ENCODE measurements at regions not wholly inside any gene's neighbourhood (a gene's known extent, or its start where the extent isn't known, plus 50 kb on each side); places are given as distances from the start of the nearest gene placed in this dataset.
A peak's percentile ranks its signal among the peaks of the same experiment; 100 is the strongest.

DNA sequence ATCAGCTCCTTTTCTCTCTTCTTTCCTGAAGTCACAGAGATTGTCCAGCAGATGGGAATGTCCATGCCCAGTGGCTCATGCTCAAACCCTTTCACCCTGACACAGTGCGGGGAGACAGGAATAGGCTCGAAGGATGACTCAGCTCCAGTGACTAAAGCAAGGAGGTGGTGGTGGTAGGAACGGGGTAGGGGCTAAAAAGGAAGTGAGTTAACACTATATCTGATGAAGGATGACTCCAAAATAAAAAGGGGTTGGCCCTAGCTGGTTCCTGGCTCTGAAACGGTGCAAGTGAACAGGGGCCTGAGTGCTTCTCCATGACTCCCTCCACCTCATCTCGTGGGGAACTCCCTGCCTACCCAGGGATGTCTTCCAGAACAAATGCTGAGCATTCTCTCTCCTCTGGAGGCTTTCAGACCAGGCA, 167.4 kb upstream of the LPP start:
- DNase-seq (ENCODE audit: low spot score), result peak; percentile 34
- Mint-ChIP-seq H3K4me1 (ENCODE audit: low read depth) (peaks cover 70% of the 10 kb centered on the region), H3K4me3 (peak overlapping the region; percentile 21), H3K9me3 (peaks cover 8% of the 10 kb centered on the region), H3K36me3 (ENCODE audit: low read depth) (peaks cover 10% of the 10 kb centered on the region), H3K27ac (peak overlapping the region; percentile 82), H3K27me3 (ENCODE audit: insufficient read depth) (no peaks in the 10 kb centered on the region)
- intact Hi-C loops (cut with micrococcal nuclease), result loop anchor here (1.0 to 5.0 kb wide), 5 partner anchors 10 to 966 kb away; no protein-coding TSS in a partner anchor

GRCh38 chr3:187987187-187987586, 166.8 kb upstream of the LPP start:
- Mint-ChIP-seq H3K4me1 (ENCODE audit: low read depth) (peaks cover 67% of the 10 kb centered on the region), H3K27ac (peak overlapping the region; percentile 82), H3K27me3 (ENCODE audit: insufficient read depth) (no peaks in the 10 kb centered on the region), H3K4me3 (peak overlapping the region; percentile 21), H3K9me3 (peaks cover 12% of the 10 kb centered on the region), H3K36me3 (ENCODE audit: low read depth) (peaks cover 10% of the 10 kb centered on the region)
- intact Hi-C loops (cut with micrococcal nuclease), result loop anchor here (5.0 kb wide), 4 partner anchors 335 to 965 kb away; no protein-coding TSS in a partner anchor
- no peak for DNase-seq (ENCODE audit: low spot score)

DNA sequence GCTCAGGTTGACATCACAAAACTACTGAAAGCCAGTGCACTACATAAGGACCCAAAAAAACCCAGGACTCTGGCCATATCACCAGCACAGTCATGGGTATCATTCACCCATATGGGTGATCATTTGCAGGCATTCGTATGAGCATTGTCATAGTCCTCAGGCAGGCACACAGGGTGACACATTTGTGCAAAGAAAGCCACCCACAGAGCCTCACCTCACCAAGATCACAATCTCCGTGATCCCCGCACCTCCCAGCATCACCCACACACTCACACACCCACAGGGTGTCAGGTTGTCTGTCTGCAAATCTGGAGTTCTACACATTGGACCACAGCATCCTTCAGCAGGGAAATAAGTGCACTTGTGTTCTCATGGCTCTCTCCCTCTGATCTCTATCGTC, 166.0 kb upstream of the LPP start:
- DNase-seq (ENCODE audit: low spot score), result peak; percentile 45
- intact Hi-C loops (cut with micrococcal nuclease), result loop anchor here (1.0 to 5.0 kb wide), 8 partner anchors 11 to 964 kb away; no protein-coding TSS in a partner anchor
- peak overlapping the region; percentile 38 for H3K4me3 Mint-ChIP-seq
- H3K36me3 Mint-ChIP-seq (ENCODE audit: low read depth), result peaks cover 10% of the 10 kb centered on the region
- H3K27me3 Mint-ChIP-seq (ENCODE audit: insufficient read depth), result no peaks in the 10 kb centered on the region
- H3K4me1 Mint-ChIP-seq (ENCODE audit: low read depth), result peaks cover 64% of the 10 kb centered on the region
- peak overlapping the region; percentile 82 for H3K27ac Mint-ChIP-seq
- peaks cover 17% of the 10 kb centered on the region for H3K9me3 Mint-ChIP-seq

DNA sequence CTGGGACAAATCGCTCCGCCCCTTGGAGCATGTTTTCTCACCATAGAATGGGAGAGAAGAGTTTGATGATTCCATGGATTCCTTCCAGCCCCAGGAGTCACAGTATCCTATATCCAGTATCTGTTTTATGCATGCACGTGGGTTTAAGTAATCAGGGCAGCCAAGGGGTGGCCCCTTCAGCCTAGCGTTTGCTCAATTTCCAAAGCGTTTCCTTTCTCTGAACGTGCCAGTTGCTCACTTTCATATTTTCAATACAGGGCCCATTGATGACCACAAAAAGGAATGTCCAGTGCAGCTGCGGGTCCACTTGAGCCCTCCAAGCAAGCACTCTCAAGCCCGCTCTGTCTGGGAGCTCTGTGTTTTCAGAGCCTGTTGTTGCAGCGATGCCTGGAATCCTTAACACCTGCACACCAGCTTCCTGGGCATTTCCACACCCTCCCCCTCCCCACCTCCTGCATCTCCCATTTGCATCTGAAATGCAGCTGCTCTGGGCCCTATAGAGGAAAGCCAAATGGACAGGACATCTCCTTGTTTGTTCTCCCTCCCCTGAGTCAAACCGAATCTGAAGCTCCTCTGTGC, 164.3 kb upstream of the LPP start:
- H3K27me3 Mint-ChIP-seq (ENCODE audit: insufficient read depth), result no peaks in the 10 kb centered on the region
- peaks cover 20% of the 10 kb centered on the region for H3K9me3 Mint-ChIP-seq
- peaks cover 72% of the 10 kb centered on the region for H3K4me1 Mint-ChIP-seq (ENCODE audit: low read depth)
- peaks cover 14% of the 10 kb centered on the region for H3K36me3 Mint-ChIP-seq (ENCODE audit: low read depth)
- intact Hi-C loops (cut with micrococcal nuclease), result loop anchor here (5.0 kb wide), 4 partner anchors 333 to 963 kb away; no protein-coding TSS in a partner anchor
- no peak for DNase-seq (ENCODE audit: low spot score)
- H3K4me3 Mint-ChIP-seq, result no peak overlapping the region
- no peak overlapping the region for H3K27ac Mint-ChIP-seq

GRCh38 chr3:187992609-187993008, 161.3 kb upstream of the LPP start:
- no peak overlapping the region for H3K4me3 Mint-ChIP-seq
- H3K9me3 Mint-ChIP-seq, result peaks cover 16% of the 10 kb centered on the region
- intact Hi-C loops (cut with micrococcal nuclease), result no loop called here
- no peak for DNase-seq (ENCODE audit: low spot score)
- H3K4me1 Mint-ChIP-seq (ENCODE audit: low read depth), result peaks cover 73% of the 10 kb centered on the region
- H3K27me3 Mint-ChIP-seq (ENCODE audit: insufficient read depth), result no peaks in the 10 kb centered on the region
- H3K27ac Mint-ChIP-seq, result no peak overlapping the region
- peaks cover 17% of the 10 kb centered on the region for H3K36me3 Mint-ChIP-seq (ENCODE audit: low read depth)

GRCh38 chr3:187994221-187995042, 159.5 kb upstream of the LPP start:
- Mint-ChIP-seq H3K36me3 (ENCODE audit: low read depth) (peaks cover 18% of the 10 kb centered on the region), H3K9me3 (peaks cover 16% of the 10 kb centered on the region), H3K4me3 (peak overlapping the region; percentile 5), H3K27ac (peak overlapping the region; percentile 79), H3K4me1 (ENCODE audit: low read depth) (peaks cover 80% of the 10 kb centered on the region), H3K27me3 (ENCODE audit: insufficient read depth) (no peaks in the 10 kb centered on the region)
- intact Hi-C loops (cut with micrococcal nuclease), result loop anchor here (1.0 to 5.0 kb wide), 2 partner anchors 128 to 290 kb away; no protein-coding TSS in a partner anchor
- no peak for DNase-seq (ENCODE audit: low spot score)

DNA sequence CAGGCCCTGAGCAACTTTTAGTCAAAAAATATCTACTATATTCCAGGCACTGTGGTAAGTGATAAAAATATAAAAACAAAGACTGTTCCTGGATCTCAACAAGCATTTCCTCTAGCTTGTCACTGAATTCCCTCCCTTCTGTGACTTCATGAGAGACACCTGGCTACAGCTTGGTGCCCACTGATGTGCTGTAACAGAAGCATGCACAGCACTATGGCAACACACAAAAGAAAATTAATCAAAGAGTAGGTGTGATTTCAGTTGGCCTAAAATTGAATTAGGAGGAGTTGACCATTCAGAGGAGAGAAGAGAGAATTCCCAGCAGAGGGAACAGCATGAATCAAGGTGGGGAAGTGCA, 158.9 kb upstream of the LPP start:
- peak overlapping the region; percentile 79 for H3K27ac Mint-ChIP-seq
- peaks cover 18% of the 10 kb centered on the region for H3K9me3 Mint-ChIP-seq
- H3K27me3 Mint-ChIP-seq (ENCODE audit: insufficient read depth), result no peaks in the 10 kb centered on the region
- no peak overlapping the region for H3K4me3 Mint-ChIP-seq
- H3K4me1 Mint-ChIP-seq (ENCODE audit: low read depth), result peaks cover 82% of the 10 kb centered on the region
- intact Hi-C loops (cut with micrococcal nuclease), result loop anchor here (5.0 kb wide), 1 partner anchor 127 kb away; no protein-coding TSS in a partner anchor
- peaks cover 19% of the 10 kb centered on the region for H3K36me3 Mint-ChIP-seq (ENCODE audit: low read depth)
- no peak for DNase-seq (ENCODE audit: low spot score)

GRCh38 chr3:187995667-187996066, 158.3 kb upstream of the LPP start:
- Mint-ChIP-seq H3K4me1 (ENCODE audit: low read depth) (peaks cover 82% of the 10 kb centered on the region), H3K4me3 (no peak overlapping the region), H3K27me3 (ENCODE audit: insufficient read depth) (no peaks in the 10 kb centered on the region), H3K27ac (no peak overlapping the region), H3K36me3 (ENCODE audit: low read depth) (peaks cover 20% of the 10 kb centered on the region), H3K9me3 (peaks cover 19% of the 10 kb centered on the region)
- intact Hi-C loops (cut with micrococcal nuclease), result loop anchor here (5.0 kb wide), 1 partner anchor 127 kb away; no protein-coding TSS in a partner anchor
- DNase-seq (ENCODE audit: low spot score), result no peak

- Mint-ChIP-seq H3K9me3 (peaks cover 18% of the 10 kb centered on the region), H3K4me3 (no peak overlapping the region), H3K36me3 (ENCODE audit: low read depth) (peaks cover 16% of the 10 kb centered on the region), H3K27me3 (ENCODE audit: insufficient read depth) (no peaks in the 10 kb centered on the region), H3K4me1 (ENCODE audit: low read depth) (peaks cover 84% of the 10 kb centered on the region), H3K27ac (no peak overlapping the region)
- intact Hi-C loops (cut with micrococcal nuclease), result loop anchor here (5.0 kb wide), 1 partner anchor 126 kb away; no protein-coding TSS in a partner anchor
- DNase-seq (ENCODE audit: low spot score), result no peak
Measured at GRCh38 chr3:187996609-187997008, 157.3 kb upstream of the LPP start.

DNA sequence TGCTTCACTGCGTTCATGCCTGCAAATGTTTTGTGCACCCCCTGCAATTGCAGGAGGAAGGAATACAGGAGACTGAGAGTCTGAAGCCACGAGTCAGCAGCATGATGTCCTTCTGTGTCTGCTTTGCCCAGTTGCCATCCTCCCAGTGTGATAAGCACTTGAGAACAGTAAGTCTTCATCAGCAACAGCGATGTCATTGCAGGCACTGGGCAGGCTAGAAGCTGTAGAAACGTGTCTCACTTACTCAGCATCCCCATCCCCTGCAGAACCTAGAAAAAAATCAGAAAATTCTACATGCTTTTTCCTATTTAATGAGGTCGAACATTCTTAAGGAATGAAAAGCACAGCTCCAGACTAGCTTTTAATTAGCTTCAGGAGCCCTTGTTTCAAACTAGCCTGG, 156.5 kb upstream of the LPP start:
- H3K27ac Mint-ChIP-seq, result no peak overlapping the region
- H3K9me3 Mint-ChIP-seq, result peaks cover 11% of the 10 kb centered on the region
- H3K36me3 Mint-ChIP-seq (ENCODE audit: low read depth), result peaks cover 18% of the 10 kb centered on the region
- H3K27me3 Mint-ChIP-seq (ENCODE audit: insufficient read depth), result no peaks in the 10 kb centered on the region
- peaks cover 93% of the 10 kb centered on the region for H3K4me1 Mint-ChIP-seq (ENCODE audit: low read depth)
- no peak for DNase-seq (ENCODE audit: low spot score)
- H3K4me3 Mint-ChIP-seq, result no peak overlapping the region
- intact Hi-C loops (cut with micrococcal nuclease), result loop anchor here (5.0 kb wide), 1 partner anchor 125 kb away; no protein-coding TSS in a partner anchor

DNA sequence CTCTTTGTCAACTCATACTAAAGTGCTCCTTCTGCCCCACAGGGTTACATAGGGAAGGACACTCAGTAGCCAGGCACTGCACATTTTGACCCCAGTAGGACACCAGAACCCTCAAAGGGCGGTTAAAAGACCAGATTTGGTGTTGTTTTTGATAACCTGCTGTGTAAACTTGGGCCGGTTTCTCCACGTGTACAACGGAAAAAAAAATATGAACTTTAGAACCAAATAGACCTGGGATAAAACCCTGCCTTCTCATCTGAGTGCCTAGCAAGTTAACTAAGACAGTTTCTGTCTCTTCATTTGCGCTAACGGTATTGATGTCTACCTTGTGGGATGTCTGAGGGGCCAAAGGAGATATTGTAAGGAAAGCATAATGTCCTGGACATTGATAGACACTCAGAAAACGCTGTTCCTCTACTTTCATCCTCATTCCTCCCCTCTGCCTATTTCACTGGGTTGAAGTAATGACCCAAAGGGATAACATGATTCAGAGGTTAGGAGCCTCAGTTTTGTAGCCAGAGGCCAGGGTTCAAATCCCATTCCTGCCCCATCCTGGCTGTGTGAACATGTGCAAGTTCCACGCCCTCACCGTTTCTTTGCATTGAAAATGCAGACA, 155.9 kb upstream of the LPP start:
- no peak for DNase-seq (ENCODE audit: low spot score)
- intact Hi-C loops (cut with micrococcal nuclease), result loop anchor here (5.0 kb wide), 1 partner anchor 124 kb away; no protein-coding TSS in a partner anchor
- peaks cover 95% of the 10 kb centered on the region for H3K4me1 Mint-ChIP-seq (ENCODE audit: low read depth)
- H3K36me3 Mint-ChIP-seq (ENCODE audit: low read depth), result peaks cover 17% of the 10 kb centered on the region
- peaks cover 8% of the 10 kb centered on the region for H3K9me3 Mint-ChIP-seq
- no peak overlapping the region for H3K4me3 Mint-ChIP-seq
- no peak overlapping the region for H3K27ac Mint-ChIP-seq
- no peaks in the 10 kb centered on the region for H3K27me3 Mint-ChIP-seq (ENCODE audit: insufficient read depth)

DNA sequence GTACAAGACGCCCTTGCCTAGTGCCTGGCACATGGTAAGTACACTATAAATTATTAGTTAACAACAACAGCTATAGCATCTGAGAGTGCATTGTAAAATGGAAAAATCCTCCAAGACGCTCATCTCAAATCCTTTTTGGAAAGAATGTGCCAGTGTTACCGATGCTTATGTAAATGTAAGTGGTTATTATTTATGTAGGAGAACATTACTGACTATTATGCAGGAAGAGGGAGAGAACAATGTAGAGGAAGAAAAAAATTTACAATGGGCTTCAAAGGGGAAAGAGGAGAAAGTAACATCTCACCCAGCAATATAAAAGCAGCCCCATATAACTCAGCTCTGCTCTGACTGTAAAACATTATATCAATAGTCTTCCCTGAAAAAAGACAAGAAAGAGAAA, 155.3 kb upstream of the LPP start:
- Mint-ChIP-seq H3K27me3 (ENCODE audit: insufficient read depth) (no peaks in the 10 kb centered on the region), H3K36me3 (ENCODE audit: low read depth) (peaks cover 19% of the 10 kb centered on the region), H3K4me1 (ENCODE audit: low read depth) (peaks cover 98% of the 10 kb centered on the region), H3K9me3 (peaks cover 6% of the 10 kb centered on the region), H3K4me3 (peak overlapping the region; percentile 23), H3K27ac (peak overlapping the region; percentile 37)
- intact Hi-C loops (cut with micrococcal nuclease), result loop anchor here (1.0 to 5.0 kb wide), 2 partner anchors 10 to 124 kb away; no protein-coding TSS in a partner anchor
- DNase-seq (ENCODE audit: low spot score), result no peak
